SK-N-SH (cell line): ENCODE measurements at regions not wholly inside any gene's neighbourhood (a gene's known extent, or its start where the extent isn't known, plus 50 kb on each side); places are given as distances from the start of the nearest gene placed in this dataset.

Experiments used
- CTCF ChIP-seq: fragments of 200-600 bp; sonication (generic); IDR thresholded peaks from 2 replicates; pipeline ENCODE4 v1.6.1; 2017; ENCODE audit warnings: antibody characterized with exemption, mild to moderate bottlenecking, moderate library complexity
- EP300 ChIP-seq, 2 experiments: IDR thresholded peaks; 2 replicates each; pipeline versions ENCODE4 v1.4.0 to v1.6.1; 2012; ENCODE audit warnings: borderline replicate concordance in 1 of 2, low read depth in 1 of 2, low read length in 1 of 2
- IRF3 ChIP-seq: fragments of 150-350 bp; IDR thresholded peaks from 2 replicates; pipeline ENCODE4 v1.6.1; 2016; ENCODE audit warnings: mild to moderate bottlenecking, low read depth, low read length
- MXI1 ChIP-seq: IDR thresholded peaks from 2 replicates; pipeline ENCODE4 v1.6.1; 2012; ENCODE audit warnings: mild to moderate bottlenecking, low read depth, low read length, improper control_type of control experiment
- RAD21 ChIP-seq: IDR thresholded peaks from 2 replicates; pipeline ENCODE4 v1.6.1; 2012; ENCODE audit warnings: mild to moderate bottlenecking, low read length
- SIN3A ChIP-seq: IDR thresholded peaks from 2 replicates; pipeline ENCODE4 v1.6.1; 2012; ENCODE audit warnings: low read depth, mild to moderate bottlenecking, low read length, moderate library complexity, borderline replicate concordance
- SMC3 ChIP-seq: IDR thresholded peaks from 2 replicates; pipeline ENCODE4 v1.6.1; 2012; ENCODE audit warnings: low read depth, low read length, improper control_type of control experiment
- TCF12 ChIP-seq: IDR thresholded peaks from 2 replicates; pipeline ENCODE4 v1.4.0; 2012
- TEAD4 ChIP-seq: IDR thresholded peaks from 2 replicates; pipeline ENCODE4 v1.4.0; 2012; ENCODE audit warnings: mild to moderate bottlenecking, borderline replicate concordance; ENCODE audit not compliant: insufficient read depth
- ZBTB33 ChIP-seq: IDR thresholded peaks from 2 replicates; pipeline ENCODE4 v1.4.0; 2012; ENCODE audit warnings: low read depth, borderline replicate concordance
- TF ChIP-seq, protein P1 (sequence below): IDR thresholded peaks from 2 replicates; pipeline ENCODE4 v1.4.0; 2012; ENCODE audit warnings: low read depth
- TF ChIP-seq, protein P2 (sequence below): IDR thresholded peaks from 2 replicates; pipeline ENCODE4 v1.6.1; 2012; ENCODE audit warnings: mild to moderate bottlenecking, low read depth, low read length, moderate library complexity

DNA sequence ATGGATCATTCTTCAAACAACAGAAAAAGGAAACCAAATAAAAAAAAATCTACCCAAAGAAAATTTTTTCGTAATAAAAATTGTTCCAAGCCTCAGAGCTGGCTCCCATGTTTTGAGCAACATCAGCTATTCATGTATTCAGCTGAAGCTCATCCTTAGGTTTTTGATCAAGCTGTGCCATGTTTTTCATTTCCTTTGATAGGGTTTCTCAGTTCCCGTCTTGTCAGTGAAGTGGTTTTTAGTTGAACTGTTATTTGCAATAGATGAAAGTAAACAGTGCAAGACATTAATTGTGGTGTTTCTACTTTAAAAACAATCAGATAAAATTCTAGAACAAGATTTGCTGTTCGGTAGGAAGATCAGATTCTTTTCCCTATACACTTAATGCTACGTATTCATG is 55.4 kb upstream of the SPTSSB start:
- no peak for TF ChIP-seq RAD21
- no peak for TF ChIP-seq IRF3
- no peak for TF ChIP-seq CTCF
- no peak for TF ChIP-seq TCF12
- TF ChIP-seq ZBTB33 = no peak
- TF ChIP-seq, protein P1, sequence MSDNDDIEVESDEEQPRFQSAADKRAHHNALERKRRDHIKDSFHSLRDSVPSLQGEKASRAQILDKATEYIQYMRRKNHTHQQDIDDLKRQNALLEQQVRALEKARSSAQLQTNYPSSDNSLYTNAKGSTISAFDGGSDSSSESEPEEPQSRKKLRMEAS = no peak
- no peak for TF ChIP-seq SIN3A
- TF ChIP-seq, protein P2, sequence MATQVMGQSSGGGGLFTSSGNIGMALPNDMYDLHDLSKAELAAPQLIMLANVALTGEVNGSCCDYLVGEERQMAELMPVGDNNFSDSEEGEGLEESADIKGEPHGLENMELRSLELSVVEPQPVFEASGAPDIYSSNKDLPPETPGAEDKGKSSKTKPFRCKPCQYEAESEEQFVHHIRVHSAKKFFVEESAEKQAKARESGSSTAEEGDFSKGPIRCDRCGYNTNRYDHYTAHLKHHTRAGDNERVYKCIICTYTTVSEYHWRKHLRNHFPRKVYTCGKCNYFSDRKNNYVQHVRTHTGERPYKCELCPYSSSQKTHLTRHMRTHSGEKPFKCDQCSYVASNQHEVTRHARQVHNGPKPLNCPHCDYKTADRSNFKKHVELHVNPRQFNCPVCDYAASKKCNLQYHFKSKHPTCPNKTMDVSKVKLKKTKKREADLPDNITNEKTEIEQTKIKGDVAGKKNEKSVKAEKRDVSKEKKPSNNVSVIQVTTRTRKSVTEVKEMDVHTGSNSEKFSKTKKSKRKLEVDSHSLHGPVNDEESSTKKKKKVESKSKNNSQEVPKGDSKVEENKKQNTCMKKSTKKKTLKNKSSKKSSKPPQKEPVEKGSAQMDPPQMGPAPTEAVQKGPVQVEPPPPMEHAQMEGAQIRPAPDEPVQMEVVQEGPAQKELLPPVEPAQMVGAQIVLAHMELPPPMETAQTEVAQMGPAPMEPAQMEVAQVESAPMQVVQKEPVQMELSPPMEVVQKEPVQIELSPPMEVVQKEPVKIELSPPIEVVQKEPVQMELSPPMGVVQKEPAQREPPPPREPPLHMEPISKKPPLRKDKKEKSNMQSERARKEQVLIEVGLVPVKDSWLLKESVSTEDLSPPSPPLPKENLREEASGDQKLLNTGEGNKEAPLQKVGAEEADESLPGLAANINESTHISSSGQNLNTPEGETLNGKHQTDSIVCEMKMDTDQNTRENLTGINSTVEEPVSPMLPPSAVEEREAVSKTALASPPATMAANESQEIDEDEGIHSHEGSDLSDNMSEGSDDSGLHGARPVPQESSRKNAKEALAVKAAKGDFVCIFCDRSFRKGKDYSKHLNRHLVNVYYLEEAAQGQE = no peak
- no peak for TF ChIP-seq TEAD4
- TF ChIP-seq EP300 (IDR thresholded peaks at IDR 0.05; ENCODE audit: borderline replicate concordance in 1 of 2, low read depth in 1 of 2, low read length in 1 of 2) = no peak
- TF ChIP-seq SMC3 = no peak
- no peak for TF ChIP-seq MXI1
